Memory B cell (primary cell): ENCODE measurements at regions not wholly inside any gene's neighbourhood (a gene's known extent, or its start where the extent isn't known, plus 50 kb on each side); places are given as distances from the start of the nearest gene placed in this dataset.

Experiments
- ATAC-seq: fragments of 150-1000 bp; cut with Tn5 transposase; 2 replicates; pipeline ENCODE4 v1.10.0; 2021; ENCODE audit warnings: low read depth, mild to moderate bottlenecking, moderate library complexity
- DNase-seq, 2 donors: peaks; one replicate each; pipeline ENCODE4 v3.0.0; 2022; ENCODE audit warnings: low spot score in 2 of 2
- H3K27ac Mint-ChIP-seq: one replicate; pipeline ENCODE4 v1.8.0; 2022; ENCODE audit warnings: mild to moderate bottlenecking, moderate library complexity, mixed read lengths
- H3K27me3 Mint-ChIP-seq: one replicate; pipeline ENCODE4 v1.8.0; 2022; ENCODE audit warnings: mixed read lengths
- H3K36me3 Mint-ChIP-seq: one replicate; pipeline ENCODE4 v1.8.0; 2022; ENCODE audit warnings: mild to moderate bottlenecking, mixed read lengths
- H3K4me1 Mint-ChIP-seq: one replicate; pipeline ENCODE4 v1.8.0; 2022; ENCODE audit warnings: mixed read lengths
- H3K4me3 Mint-ChIP-seq: one replicate; pipeline ENCODE4 v1.8.0; 2022; ENCODE audit warnings: mild to moderate bottlenecking, moderate library complexity, mixed read lengths
- H3K9me3 Mint-ChIP-seq: one replicate; pipeline ENCODE4 v1.8.0; 2022; ENCODE audit warnings: mixed read lengths

DNA sequence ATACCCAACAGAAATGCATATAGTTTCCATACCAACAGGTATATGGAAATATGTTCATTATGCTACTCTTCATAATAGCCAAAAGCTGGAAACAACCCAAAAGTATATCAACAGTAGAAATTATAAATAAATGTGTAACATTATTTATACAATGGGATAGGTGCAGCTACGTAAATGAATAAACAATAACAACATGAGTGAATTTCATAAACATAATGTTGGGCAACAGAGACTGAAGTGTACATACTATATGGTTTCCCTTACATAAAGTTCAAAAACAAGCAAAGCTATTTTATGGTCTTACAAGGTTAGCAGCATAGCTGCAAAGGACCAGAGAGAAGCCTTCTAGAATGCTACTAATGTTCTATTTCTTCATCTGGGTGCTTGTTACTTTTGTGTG lies 305.0 kb downstream of the INSC start:
- no peak for ATAC-seq

DNA sequence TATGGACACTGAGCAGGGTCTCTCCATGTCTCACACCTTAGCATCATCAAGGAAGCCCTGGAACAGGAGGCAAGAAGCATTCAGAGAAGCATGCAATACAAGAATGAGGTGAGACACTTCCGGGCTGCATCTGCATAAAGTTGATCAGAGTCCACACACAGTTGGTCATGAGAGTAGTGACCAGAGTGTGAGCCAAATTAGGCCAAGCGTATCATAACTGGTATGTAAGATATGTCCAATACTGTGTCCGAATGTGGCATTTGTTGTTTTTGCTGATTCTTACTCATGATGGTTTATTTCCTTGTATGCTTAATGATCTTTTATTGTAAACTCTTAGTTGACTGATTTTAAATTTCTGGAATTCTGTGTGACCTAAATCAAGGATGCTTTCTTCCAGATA lies 315.7 kb downstream of the INSC start:
- ATAC-seq (no peak), DNase-seq (no peak)
- H3K4me3 Mint-ChIP-seq, result no peak overlapping the region

More for the DNA sequence above, 305.0 kb downstream of the INSC start:
- no peak for DNase-seq
- Mint-ChIP-seq H3K9me3 (peaks cover 3% of the 10 kb centered on the region), H3K27ac (no peak overlapping the region), H3K4me3 (no peak overlapping the region), H3K36me3 (no peaks in the 10 kb centered on the region), H3K4me1 (no peaks in the 10 kb centered on the region), H3K27me3 (peaks cover 2% of the 10 kb centered on the region)

DNA sequence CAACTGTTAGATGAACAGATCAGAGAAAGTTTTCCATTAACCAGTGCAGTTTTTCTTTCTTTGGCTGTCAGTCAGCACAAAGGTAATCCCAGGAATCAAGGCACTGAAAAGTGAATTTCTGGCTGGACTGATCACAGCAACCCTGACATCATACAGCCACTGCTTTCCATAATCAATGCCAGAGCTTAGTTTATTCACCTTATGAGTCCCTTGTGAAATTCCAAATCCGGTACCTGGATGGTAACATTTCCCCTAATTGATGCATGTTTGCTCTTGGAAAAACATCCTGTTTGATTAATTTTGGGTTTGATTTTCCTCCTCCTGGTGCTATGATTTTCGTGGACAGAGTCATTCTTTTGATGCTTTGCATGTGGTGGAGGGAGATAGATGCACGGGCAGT lies 319.8 kb downstream of the INSC start:
- Mint-ChIP-seq H3K4me3 (no peak overlapping the region), H3K27ac (no peak overlapping the region), H3K27me3 (no peaks in the 10 kb centered on the region), H3K4me1 (no peaks in the 10 kb centered on the region), H3K36me3 (no peaks in the 10 kb centered on the region), H3K9me3 (peaks cover 2% of the 10 kb centered on the region)
- ATAC-seq, result no peak
- DNase-seq, result no peak

More for the DNA sequence above, 315.7 kb downstream of the INSC start:
- no peaks in the 10 kb centered on the region for H3K4me1 Mint-ChIP-seq
- H3K36me3 Mint-ChIP-seq, result no peaks in the 10 kb centered on the region
- H3K9me3 Mint-ChIP-seq, result peaks cover 5% of the 10 kb centered on the region
- H3K27ac Mint-ChIP-seq, result no peak overlapping the region
- no peaks in the 10 kb centered on the region for H3K27me3 Mint-ChIP-seq

DNA sequence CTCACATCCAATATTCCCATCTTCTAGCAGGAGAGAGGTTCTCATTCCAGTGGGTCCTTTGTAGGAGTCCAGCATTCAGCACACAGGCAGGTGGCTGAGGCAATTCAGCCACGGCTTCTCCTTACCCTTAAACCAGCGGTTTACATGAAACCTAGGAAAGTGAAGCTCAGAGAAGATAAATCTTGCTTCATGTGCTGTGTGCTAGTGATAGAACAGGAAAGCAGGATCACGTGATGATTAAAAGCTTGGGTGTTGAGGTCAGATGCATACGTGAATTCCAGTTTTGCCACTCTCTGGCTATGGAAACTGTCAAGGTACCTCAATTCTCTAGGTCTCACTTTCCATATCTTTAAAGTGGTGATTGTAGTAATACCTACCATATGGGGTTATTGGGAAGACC lies 331.6 kb downstream of the INSC start:
- no peak overlapping the region for H3K27ac Mint-ChIP-seq
- ATAC-seq, result no peak
- H3K36me3 Mint-ChIP-seq, result no peaks in the 10 kb centered on the region
- H3K9me3 Mint-ChIP-seq, result peaks cover 4% of the 10 kb centered on the region
- no peaks in the 10 kb centered on the region for H3K4me1 Mint-ChIP-seq
- H3K27me3 Mint-ChIP-seq, result no peaks in the 10 kb centered on the region
- H3K4me3 Mint-ChIP-seq, result no peak overlapping the region
- DNase-seq, result no peak

DNA sequence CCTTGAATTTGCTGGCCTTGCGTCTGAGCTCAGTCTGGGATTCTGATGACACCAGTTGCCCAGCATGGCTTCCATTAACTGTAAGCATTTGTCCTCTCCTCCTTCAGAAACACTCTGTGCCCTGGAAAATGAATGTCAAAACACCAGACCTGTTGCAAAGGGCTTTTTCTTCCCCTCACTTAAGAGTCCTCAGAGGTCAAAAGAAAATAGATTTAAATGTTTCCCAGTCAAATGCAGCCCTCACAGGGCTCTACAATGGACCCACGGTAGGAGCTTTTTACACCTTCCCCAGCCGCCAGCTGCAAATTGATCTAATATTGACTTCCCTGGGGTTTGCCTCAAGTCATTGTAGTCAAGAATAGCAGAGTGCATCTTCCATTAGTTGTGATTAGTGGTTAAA lies 332.2 kb downstream of the INSC start:
- Mint-ChIP-seq H3K4me1 (no peaks in the 10 kb centered on the region), H3K27me3 (no peaks in the 10 kb centered on the region), H3K9me3 (peaks cover 4% of the 10 kb centered on the region), H3K36me3 (no peaks in the 10 kb centered on the region), H3K27ac (no peak overlapping the region), H3K4me3 (no peak overlapping the region)
- DNase-seq (no peak), ATAC-seq (no peak)

DNA sequence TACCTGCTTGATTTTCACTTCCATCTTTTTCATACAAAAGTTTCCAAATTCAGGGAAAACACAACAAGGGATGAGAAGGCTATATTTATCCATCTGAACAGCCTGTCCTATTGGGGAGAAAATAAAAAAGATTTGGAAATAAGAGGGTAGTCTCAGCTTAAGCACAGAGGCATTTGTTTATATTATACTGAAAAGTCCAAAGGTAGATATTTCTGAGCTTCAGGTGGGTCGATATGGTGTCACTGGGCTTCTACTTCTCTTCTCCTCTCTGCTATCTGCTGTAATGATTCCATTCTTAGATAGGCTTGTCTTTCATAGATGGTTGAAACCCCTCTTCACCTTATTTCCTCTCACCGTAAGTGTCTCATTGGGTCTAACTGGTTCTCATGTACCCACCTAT lies 337.0 kb downstream of the INSC start:
- Mint-ChIP-seq H3K4me3 (no peak overlapping the region), H3K4me1 (no peaks in the 10 kb centered on the region), H3K27ac (no peak overlapping the region), H3K27me3 (no peaks in the 10 kb centered on the region), H3K9me3 (peaks cover 7% of the 10 kb centered on the region), H3K36me3 (no peaks in the 10 kb centered on the region)
- no peak for DNase-seq
- ATAC-seq, result no peak

DNA sequence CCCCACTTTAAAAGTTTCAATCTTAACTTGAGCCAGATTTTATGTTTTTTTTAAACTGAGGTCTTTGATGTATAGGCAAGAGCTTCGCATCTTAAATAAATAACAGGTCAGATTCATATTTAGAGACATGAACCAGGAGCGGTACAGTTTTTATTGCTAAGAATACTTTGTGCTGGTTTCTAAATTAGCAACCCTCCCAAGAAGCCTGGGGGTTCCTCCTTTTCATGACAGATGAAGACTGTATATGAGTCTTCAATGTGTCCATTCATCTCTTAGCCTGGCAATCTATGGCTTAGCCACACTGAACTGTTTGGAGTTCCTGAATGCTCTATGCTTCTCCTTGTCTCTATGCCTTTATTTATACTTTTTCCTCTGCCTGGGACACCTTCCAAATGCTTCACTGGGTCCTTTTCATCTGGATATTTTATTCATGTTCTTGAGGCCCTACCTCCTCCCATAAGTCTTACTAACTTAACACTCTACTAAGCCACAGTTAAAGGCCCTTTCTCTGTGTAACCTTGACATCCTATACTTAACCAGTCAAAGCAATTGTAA lies 338.6 kb downstream of the INSC start:
- no peaks in the 10 kb centered on the region for H3K27me3 Mint-ChIP-seq
- H3K9me3 Mint-ChIP-seq, result peaks cover 5% of the 10 kb centered on the region
- no peak overlapping the region for H3K4me3 Mint-ChIP-seq
- no peak for ATAC-seq
- no peak overlapping the region for H3K27ac Mint-ChIP-seq
- no peak for DNase-seq
- no peaks in the 10 kb centered on the region for H3K4me1 Mint-ChIP-seq
- H3K36me3 Mint-ChIP-seq, result no peaks in the 10 kb centered on the region

DNA sequence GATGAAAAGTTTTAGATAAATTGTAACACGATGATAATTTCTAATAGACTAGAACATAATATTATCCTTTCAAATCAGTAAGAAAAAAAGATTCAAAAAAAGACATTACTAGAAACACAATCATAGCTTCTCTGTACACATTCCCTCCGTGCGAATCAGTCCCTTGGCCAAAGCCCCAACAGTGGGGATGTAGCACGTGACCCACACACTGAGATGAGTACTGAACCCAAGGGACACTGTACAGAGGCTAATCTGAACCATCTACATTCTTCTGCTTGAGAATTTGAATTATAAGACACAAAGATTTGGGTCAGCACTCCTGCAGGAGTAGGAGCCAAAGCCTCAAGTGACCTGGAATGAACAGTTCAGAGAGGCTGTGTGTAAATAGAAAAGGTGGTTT lies 353.7 kb downstream of the INSC start:
- peaks cover 2% of the 10 kb centered on the region for H3K4me1 Mint-ChIP-seq
- DNase-seq (no peak), ATAC-seq (no peak)

DNA sequence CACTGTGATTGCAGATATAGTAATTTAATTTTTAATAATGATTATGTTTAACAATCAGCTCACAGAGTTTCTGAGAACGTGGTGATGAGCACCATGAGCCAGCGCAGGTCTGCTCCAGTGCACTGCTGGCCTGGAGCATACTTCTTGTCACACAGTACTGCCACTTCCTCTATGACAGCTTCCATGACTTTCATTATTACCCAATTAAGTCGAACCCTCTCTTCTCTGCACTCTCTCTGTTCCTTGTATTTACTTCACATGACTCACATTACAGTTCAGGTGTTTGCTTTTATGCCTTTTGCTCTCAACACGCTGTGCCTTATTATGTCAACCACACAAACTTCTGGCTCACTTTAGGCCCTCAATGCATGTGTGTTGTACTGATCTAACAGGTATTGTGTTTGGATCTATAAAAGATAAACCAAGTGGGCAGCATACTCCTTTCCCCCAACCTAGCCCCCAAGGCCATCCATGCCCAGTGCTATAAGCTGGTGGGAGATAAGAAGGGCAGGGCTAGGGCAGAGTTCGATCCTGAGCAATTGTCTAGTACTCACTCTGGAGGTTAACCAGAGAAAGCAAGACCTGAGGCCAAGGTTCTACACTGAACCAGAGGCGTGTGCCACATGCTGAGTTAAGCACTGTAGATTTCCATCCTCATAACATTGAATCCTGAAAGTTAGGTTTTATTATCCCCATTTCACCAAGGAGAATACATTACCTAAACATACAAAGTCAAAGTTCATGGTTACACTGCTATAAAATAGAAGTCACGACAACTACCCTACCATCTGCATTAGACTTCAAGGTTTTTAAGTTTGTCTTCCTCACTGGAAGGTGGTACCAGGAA lies 356.5 kb downstream of the INSC start:
- H3K36me3 Mint-ChIP-seq, result no peaks in the 10 kb centered on the region

More for the DNA sequence above, 353.7 kb downstream of the INSC start:
- no peaks in the 10 kb centered on the region for H3K27me3 Mint-ChIP-seq
- H3K36me3 Mint-ChIP-seq, result no peaks in the 10 kb centered on the region
- peaks cover 6% of the 10 kb centered on the region for H3K9me3 Mint-ChIP-seq
- H3K27ac Mint-ChIP-seq, result no peak overlapping the region
- no peak overlapping the region for H3K4me3 Mint-ChIP-seq

DNA sequence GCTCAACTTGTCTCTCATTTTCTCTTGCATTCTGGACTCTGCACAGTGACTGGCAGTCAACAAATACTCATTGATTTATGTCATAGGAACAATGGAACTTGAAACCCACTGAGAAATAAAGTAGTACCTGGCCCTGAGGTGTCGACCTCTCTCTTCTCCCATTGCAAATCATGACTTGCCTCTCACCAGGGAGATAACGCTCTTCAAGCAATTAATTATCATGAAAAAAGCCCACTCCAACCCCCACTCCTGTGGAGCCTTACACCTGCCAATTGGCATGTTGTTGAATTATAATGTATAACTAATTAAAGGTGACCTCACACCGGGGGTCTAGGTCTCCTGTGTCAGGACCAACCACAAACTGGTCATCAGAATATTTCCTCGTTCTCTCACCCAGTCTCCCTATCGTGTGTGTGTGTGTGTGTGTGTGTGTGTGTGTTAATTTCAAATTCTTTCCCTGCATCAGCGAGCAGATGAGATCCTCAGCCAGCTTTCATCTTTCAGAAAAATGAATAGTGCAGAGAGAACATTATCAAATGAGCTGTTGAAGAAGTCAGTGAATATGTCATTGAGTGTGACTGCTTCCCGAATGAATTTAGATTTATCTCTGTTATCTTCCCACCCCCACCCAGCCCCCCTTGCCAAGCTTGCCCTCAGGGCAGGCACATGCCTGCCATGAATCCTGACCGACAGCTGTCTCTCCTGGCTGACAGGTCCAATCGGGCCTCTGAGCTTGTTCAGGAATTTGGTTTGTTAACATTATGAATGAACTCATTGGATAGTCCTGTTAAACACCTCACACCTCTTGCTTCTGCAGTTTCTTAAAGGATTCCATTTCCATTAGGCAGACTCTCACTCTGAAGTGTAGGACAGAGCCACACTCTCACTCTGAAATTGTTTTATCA lies 357.4 kb downstream of the INSC start:
- no peak for ATAC-seq
- no peak overlapping the region for H3K4me3 Mint-ChIP-seq
- H3K27ac Mint-ChIP-seq, result no peak overlapping the region
- peaks cover 6% of the 10 kb centered on the region for H3K9me3 Mint-ChIP-seq
- DNase-seq, result no peak
- H3K27me3 Mint-ChIP-seq, result no peaks in the 10 kb centered on the region
- peaks cover 2% of the 10 kb centered on the region for H3K4me1 Mint-ChIP-seq
- H3K36me3 Mint-ChIP-seq, result no peaks in the 10 kb centered on the region

More for the DNA sequence above, 356.5 kb downstream of the INSC start:
- peaks cover 2% of the 10 kb centered on the region for H3K4me1 Mint-ChIP-seq
- ATAC-seq (no peak), DNase-seq (no peak)
- H3K9me3 Mint-ChIP-seq, result peaks cover 6% of the 10 kb centered on the region
- no peak overlapping the region for H3K27ac Mint-ChIP-seq
- no peaks in the 10 kb centered on the region for H3K27me3 Mint-ChIP-seq
- no peak overlapping the region for H3K4me3 Mint-ChIP-seq

DNA sequence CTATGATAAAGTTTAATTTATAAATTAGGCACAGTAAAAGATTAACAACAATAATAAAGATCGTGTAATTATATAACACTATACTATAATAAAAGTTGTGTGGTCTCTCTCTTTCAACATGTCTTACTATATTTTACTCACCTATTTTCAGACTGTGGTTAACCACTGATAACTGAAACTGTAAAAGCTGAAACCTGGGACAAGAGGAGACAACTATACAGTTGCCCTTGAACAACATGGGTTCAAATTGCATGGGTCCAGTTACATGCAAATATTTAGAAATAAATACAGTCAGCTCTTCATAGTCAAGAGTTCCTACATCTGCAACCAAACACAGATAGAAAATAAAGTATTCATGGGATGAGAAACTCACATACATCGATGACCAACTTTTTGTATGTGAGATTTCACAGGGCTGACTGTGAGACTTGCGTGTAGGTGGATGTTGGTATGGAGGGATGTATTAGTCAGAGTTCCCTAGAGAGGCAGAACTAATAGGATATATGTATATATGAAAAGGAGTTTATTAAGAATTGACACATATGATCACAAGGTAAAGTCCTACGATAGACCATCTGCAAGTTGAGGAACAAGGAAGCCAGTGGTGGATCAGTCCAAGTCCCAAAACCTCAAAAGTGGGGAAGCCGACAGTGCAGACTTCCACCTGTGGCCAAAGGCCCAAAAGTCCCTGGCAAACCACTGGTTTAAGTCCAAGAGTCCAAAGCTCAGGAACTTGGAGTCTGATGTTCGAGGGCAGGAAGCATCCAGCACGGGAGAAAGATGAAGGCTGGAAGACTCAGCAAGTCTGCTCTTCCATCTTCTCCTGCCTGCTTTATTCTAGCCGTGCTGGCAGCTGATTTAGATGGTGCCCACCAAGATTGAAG lies 359.5 kb downstream of the INSC start:
- Mint-ChIP-seq H3K9me3 (peaks cover 4% of the 10 kb centered on the region), H3K4me1 (peaks cover 2% of the 10 kb centered on the region), H3K27me3 (no peaks in the 10 kb centered on the region), H3K4me3 (no peak overlapping the region), H3K36me3 (no peaks in the 10 kb centered on the region), H3K27ac (no peak overlapping the region)
- DNase-seq (no peak), ATAC-seq (no peak)

DNA sequence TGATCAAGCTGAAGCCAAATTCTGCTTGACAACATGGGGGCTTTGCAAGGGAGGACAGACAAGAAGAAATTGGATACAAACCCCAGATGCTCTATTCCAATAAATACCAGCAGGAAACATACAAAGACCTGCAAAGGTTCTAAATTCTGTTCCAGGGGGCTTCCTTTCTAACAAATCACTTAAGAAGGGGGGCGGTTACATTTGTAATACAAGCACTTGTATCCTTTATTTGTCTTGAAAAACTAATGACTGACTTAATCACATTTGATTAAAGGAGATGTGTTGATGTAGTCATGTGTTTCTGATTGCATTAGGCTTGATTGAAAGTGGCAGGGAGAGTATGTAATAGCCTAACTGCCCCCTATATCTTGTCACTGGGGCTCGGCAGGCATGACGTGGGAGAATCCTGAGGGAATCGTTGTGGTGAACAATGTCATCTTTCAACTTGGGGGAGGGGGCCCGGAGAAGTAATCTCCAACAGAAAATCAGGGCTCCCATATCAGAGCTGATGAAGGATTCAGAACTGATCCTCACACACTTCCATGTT lies 361.7 kb downstream of the INSC start:
- H3K36me3 Mint-ChIP-seq, result no peaks in the 10 kb centered on the region
- peaks cover 3% of the 10 kb centered on the region for H3K9me3 Mint-ChIP-seq
- DNase-seq, result no peak
- no peaks in the 10 kb centered on the region for H3K27me3 Mint-ChIP-seq
- no peak for ATAC-seq
- H3K4me1 Mint-ChIP-seq, result no peaks in the 10 kb centered on the region
- no peak overlapping the region for H3K4me3 Mint-ChIP-seq
- no peak overlapping the region for H3K27ac Mint-ChIP-seq

DNA sequence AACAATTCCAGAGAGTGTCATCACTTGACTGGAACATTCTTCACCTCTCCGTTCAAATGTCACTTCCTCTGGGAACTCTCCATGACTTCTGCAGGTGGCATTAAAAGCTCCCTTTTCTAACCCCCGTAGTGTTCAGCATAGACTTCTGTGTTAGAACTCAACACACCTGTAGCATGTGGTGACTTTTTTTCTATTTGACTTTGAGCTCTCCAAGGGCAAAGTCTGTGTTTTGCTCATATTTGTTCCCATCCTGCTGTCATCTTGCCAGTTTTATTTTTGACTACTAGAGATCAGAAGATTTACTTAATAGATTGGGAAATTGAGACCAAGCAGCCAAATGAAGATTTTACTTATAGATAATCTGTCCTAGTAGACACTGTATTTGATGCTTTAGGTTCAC lies 367.1 kb downstream of the INSC start:
- no peak overlapping the region for H3K4me3 Mint-ChIP-seq
- no peaks in the 10 kb centered on the region for H3K4me1 Mint-ChIP-seq
- H3K27me3 Mint-ChIP-seq, result peaks cover 5% of the 10 kb centered on the region
- no peak for ATAC-seq
- no peak for DNase-seq
- H3K36me3 Mint-ChIP-seq, result no peaks in the 10 kb centered on the region
- peaks cover 2% of the 10 kb centered on the region for H3K9me3 Mint-ChIP-seq
- H3K27ac Mint-ChIP-seq, result no peak overlapping the region
